DOHH2 (cell line): ENCODE measurements at regions not wholly inside any gene's neighbourhood (a gene's known extent, or its start where the extent isn't known, plus 50 kb on each side); places are given as distances from the start of the nearest gene placed in this dataset.

Experiments used
- CTCF ChIP-seq: fragments of 200-600 bp; sonication (generic); IDR thresholded peaks from one replicate; pipeline ENCODE4 v1.5.1; 2014; ENCODE audit warnings: antibody characterized with exemption, mild to moderate bottlenecking, low read depth, low read length; ENCODE audit not compliant: poor library complexity, severe bottlenecking
- EZH2phosphoT487 ChIP-seq: fragments of 200-600 bp; sonication (generic); IDR thresholded peaks from 2 replicates; pipeline ENCODE4 v1.6.1; 2017; ENCODE audit warnings: borderline replicate concordance, mild to moderate bottlenecking, antibody characterized with exemption, low read length, moderate library complexity, mixed read lengths

GRCh38 chr5:16378762-16379161 is 86.8 kb downstream of the ZNF622 start:
- TF ChIP-seq CTCF (no peak), EZH2phosphoT487 (no peak)
